HG02943 (cell line): ENCODE measurements at regions not wholly inside any gene's neighbourhood (a gene's known extent, or its start where the extent isn't known, plus 50 kb on each side); places are given as distances from the start of the nearest gene placed in this dataset.

Experiments
- ATAC-seq: cut with Tn5 transposase; IDR thresholded peaks from one replicate; pipeline ENCODE4 v1.9.1; 2021; ENCODE audit warnings: mild to moderate bottlenecking, low read depth, moderate library complexity; ENCODE audit not compliant: unreplicated experiment

DNA sequence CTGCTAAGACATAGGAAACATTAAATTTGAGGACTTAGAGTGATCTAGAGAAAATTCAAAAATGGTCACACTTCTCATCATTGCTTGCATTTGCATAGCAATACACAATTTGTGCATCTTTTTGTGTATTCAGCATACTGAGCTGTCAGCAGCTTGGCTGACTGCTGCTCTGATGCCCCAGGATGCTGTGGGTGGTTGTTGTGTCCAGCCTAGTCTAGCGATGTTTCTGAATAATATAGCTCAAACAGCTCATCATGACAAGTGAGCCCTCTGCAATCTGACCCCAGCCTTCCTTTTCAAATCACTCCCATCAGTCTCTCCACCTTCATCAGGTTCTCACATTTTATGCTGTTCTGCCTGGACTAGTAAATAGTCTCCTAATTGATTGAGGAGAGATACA lies 483.7 kb upstream of the SPHKAP start:
- no peak for ATAC-seq

DNA sequence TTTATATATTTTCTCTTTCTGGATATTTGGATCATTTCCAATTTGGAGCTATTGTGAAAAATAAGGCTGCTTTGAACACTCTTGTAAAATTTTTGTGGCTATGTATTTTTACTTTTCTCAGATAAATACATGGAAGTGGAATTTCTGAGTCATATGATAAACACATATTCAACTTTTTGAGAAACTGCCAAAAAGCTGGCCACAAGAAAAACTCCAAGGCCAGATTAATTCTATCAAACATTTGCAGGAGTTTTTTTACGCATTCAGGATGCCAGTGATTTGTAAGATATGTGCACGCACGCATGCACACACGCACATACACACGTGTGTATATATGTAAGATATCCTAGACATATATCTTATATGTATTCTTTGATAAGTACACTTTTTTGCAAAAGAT lies 477.5 kb upstream of the SPHKAP start:
- no peak for ATAC-seq

DNA sequence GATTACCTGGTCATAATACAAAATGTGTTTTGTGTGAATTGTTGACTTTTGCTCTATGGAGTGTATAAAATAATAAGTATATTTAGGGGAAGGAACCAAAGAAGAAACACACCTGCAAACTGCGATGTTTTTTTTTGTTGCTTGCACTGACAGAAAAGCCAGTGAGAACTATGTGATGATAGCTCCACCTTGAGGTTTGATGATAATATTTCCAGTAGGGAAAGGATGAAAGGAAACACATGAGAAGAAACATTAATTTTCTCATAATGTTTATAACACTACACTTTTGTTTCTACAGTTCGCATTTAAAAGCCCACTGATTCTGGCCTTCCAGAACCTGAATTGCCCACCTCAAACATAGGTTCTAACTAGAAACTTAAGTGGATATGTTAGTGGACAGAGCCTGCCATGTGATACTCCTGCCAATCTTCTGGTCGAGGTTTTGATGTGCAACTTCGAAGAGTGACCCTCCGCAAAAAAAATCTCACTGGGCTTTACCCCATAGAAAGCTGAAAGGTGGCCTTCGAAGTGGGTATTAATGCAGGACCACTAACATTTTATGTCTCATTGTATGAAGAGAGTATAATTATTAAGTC lies 476.4 kb upstream of the SPHKAP start:
- ATAC-seq, result no peak

DNA sequence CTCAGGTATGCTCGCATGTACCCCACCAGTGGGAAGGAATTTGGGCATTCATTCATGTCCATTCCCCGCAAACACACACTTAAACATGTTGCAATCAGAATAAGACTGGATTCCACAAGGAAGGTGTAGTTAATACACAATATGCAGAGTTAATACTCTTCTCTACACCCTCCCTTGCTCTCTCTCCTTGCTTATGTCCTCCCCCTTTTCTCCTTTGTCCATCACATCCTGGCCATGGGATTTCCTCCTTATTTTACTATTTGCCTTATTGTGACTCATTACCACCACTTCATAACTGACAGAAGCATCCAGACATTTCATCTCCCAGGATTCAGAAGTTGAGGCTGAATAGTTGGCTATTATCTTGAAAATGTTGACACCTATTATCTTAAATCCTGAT lies 473.8 kb upstream of the SPHKAP start:
- ATAC-seq, result no peak

DNA sequence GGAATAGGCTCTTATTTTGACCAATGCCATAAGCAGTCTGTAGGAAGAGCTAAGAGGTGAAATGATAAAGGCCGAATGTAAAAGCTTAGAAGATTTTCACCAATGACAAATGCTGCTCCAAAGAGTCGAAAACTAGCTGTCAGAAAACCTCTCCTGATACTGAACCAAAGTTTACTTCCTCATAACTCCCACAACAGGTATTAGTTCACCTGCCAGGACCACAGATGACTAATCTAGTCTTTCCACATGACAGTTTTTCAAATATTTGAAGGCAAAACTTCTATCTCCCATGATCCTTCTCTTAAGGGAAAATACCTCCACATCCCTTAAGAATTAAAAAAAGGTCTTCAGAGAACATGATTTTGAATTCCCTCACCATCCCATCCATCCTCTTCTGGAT lies 473.2 kb upstream of the SPHKAP start:
- ATAC-seq, result no peak

DNA sequence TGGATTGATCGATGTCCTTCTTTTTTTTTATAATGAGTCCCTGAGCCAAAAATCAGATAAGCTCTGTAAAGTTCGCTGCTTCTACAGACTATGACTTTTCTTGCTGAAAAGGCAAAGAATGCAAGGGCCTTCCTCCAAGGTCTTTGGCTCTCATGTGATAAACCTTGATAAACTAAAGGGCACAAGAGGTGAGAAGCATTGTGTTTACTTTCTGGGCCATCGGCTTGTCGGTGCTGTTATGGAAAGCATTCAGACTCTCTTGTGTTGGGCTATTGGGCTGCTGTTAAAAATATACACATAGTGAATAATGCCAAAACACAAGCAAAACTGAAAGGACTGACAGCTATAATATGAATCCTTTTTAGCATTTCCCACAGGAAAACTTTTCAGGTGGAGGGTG lies 472.4 kb upstream of the SPHKAP start:
- ATAC-seq, result no peak

DNA sequence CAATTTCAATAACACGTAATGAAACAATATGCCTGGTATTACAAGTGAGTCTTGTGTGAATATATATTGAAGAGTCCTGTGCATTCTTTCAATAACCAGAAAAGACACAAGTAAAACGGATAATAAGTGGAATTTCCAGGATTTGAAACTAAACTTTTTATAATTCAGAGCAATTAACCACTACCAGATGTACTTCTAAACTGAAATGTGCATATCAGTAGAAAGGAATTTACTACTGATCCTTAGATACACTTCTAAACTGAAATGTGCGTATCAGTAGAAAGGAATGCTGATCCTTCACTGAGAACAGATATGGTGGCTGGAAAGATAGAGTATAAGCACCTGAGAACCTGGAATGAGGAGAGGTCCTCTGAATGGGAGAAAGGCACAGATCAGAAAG lies 470.9 kb upstream of the SPHKAP start:
- no peak for ATAC-seq

DNA sequence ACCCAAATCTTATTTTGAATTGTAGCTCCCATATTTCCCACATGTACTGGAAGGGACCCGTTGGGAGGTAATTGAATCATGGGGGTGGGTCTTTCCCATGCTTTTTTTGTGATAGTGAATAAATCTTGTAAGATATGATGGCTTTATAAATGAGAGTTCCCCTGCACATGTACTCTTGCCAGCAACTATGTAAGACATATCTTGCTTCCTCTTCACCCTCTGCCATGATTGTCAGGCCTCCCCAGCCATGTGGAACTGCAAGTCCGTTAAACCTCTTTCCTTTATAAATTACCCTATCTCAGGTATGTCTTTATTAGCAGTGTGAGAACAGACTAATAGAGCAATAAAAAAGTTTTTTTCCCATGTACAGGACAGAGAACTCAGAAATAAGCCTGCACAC lies 468.4 kb upstream of the SPHKAP start:
- ATAC-seq, result no peak

DNA sequence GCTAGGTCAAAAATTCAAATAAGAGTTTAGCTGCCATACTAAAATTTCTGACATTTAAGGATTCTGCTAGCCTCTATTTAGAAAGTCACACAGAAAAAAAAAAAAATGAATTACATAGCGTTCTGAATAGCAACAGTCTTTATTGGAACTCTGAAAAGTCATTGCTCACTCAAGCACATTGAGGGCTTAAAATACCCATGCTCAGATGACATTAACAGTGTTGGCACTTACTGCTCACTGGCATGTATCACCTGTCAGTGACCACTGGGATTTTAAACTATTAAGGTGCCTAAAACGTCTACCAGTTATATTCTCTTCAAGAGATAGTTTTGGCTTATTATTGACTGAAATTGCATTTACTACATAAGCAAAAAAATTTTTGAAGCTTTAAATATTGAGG lies 468.0 kb upstream of the SPHKAP start:
- no peak for ATAC-seq

DNA sequence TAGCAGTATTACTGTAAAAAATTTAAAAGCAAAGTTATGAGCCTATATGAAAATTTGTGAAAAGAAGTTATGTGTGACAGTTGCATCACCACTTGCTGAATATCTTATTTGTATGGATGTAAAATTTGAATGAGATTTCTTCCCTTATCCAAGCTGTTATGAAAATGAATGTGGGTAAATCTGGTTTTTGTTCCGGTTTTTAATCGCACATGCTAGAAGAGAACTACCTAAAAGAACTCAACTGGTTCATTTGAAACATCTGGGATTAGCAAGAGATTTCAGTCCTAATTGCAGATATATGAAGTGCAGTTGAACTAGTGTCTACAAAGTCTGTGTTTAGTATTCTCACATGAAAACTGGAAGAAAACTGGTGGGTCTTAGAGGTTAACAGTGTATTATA lies 467.1 kb upstream of the SPHKAP start:
- no peak for ATAC-seq

DNA sequence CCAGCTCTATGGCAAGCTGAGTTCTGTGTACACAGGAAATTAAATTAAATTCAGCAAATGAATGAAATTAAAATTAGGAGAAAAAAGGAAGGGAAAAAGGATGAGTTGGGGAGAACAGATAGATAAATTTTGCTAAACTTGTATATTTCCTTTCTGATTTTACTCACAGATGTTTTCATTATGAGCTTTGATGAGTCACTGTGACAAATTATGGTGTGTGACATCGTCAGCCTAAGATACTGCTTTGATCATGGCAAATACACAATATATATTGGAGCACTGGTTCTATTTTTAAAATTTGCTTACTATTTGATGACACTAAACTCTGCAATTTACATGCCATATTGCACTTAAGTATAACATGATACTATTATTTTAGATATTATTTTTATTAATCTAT lies 464.6 kb upstream of the SPHKAP start:
- ATAC-seq, result no peak

DNA sequence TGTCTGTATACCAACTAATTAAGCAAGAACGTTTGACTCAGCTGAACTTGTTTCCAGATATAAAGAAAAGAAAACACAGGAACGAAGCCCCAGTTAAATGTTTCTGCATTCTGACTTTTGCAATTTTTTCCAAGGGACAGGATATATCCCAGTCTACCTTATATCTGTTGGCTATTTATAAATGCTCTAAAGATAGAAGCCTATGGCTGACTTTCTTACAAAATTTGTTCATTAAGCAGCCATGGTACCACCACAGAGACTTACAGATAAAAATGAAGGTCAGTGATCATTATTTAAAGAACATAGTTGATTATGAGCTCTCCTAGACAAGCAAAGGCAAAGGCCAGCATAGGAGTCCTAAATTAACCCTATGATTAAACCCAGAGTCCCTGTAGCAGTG lies 462.7 kb upstream of the SPHKAP start:
- no peak for ATAC-seq

DNA sequence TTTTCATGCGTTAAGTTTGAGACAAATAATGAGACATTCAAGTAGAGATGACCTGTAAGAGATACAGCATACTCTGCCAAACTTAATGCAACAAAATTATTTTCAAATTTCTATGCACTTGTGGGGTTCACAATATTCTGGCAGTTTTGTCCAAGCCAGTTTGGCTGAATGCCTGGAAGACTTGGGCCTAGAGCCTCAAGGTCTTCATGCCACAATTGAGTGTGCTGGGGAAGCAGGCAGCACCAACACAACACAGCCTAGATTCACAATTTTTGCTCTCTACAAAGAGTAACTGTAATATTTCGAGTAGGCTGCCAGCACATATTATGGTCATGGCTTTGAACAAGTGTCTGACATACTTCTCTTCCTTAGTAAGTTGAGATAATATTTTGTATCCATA lies 461.4 kb upstream of the SPHKAP start:
- no peak for ATAC-seq

DNA sequence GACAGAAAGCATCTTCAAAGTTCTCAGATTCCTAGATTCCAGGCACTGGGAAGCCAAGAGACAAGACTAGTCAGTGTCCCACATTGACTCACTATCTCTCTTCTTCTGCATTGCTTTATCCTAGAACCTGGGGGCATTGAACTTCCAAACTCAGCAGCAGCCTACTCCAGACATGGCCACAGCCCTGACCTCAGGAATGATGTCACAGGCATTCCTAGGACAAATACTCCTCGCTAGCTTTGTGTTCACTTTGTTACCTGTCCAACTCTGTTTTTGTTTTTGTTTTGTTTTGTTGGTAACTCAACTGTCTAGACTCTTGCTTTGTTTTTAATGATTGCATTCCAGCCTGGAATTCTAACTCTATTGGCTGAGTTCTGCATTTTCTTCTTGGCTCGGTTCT lies 449.3 kb upstream of the SPHKAP start:
- ATAC-seq, result no peak

DNA sequence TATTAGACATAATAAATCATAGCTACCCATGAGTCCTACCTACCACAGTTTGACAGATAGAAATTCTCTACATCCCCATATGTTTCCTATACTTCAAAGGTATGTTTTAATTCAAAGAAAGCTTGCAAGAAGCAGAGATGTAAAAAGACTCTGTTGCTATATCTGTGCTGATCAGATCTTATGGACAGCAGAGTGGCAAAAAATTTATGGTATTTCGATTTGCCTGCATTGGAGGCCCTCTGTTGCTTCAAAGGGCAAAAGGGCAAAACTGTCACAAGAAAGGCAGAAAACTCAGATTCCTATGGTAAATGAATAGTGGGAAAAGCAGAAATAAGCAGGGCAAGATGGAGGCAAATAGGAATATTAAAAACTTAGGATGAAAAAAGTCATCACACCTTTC lies 447.8 kb upstream of the SPHKAP start:
- ATAC-seq, result no peak

DNA sequence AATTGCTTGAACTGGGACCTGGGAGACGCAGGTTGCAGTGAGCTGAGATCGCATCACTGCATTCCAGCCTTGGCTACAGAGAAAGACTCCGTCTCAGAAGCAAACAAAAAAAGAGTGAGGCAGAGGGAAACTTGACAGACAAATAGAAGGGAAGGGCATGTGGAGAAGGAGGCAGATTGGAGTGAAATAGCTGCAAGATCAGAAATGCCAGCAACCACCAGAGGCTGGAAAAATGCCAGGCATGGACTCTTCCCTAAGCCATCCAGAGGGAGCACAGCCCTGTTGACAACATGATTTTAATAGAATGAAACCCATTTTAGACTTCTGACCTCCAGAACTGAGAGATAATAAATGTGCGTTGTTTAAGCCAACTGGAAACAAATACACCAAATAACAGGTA lies 447.2 kb upstream of the SPHKAP start:
- no peak for ATAC-seq

DNA sequence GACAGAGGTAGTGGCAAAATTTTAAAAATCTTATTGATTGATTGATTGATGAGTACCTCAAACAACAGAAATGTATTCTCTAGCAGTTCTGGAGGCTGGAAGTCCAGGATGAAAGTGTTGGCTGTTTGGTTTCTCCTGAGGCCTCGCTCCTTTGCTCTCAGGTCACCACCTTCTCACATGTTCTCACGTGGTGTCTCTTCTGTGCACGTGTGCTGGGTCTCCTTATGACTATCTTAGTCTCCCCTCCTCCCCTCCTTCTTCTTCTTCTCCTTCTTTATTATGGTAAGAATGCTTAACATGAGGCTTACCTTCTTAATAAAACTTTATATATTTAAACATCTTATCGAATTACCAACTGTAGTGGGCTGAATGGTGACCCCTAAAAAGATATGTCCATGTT lies 446.0 kb upstream of the SPHKAP start:
- no peak for ATAC-seq

DNA sequence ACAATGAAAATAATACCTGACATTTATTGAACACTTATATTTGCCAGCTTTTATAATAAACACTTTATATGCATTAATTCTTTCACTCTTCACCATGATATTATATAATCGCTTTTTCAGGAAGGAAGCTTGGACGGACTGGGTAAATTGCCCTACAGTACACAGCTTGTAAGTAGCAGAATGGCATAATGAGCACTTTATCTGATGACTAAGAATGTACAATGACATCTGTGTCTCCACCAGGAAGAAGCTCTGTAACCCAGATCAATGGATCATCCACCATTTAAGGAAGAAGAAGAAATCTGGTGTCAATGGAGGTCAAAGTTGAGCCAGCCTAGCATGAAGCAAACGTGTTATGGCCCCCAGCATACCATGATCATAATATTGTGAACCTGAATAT lies 444.0 kb upstream of the SPHKAP start:
- ATAC-seq, result no peak

DNA sequence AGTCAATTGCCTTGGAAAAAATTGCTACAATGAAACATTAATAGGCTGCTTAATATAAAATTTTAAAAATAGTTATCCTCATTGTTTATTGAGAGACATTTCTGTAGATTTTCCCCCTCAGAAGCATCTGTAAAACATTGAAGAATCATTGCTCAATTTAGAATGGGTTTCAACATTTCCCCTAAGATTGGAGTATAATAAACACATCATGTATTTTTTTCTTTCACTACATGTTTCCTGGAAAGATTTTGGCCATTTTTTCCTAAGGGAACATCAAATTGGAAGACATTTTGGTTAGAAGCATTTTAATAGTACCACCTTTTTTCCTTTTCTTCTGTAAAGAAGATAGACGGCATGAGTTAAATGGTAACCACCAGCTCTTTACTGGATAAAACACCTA lies 443.2 kb upstream of the SPHKAP start:
- ATAC-seq, result no peak

DNA sequence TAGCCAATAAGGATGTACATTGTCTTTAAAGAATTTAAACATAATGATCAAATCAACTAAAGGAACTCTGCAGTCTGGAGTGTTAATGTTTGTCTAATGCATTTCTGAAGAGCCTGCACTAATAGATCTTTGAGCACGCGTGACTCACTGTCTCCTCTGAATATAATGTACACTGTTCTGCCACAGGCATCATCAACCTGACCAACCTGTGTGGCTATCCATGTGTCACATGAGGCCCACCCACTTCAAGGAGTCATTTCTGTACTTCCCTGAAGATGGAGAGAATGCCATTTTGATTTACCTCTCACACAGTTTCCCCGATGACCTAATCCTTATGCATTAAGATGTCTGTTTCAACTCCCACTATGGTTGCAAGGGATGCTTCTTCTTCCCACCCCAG lies 434.0 kb upstream of the SPHKAP start:
- ATAC-seq, result no peak

DNA sequence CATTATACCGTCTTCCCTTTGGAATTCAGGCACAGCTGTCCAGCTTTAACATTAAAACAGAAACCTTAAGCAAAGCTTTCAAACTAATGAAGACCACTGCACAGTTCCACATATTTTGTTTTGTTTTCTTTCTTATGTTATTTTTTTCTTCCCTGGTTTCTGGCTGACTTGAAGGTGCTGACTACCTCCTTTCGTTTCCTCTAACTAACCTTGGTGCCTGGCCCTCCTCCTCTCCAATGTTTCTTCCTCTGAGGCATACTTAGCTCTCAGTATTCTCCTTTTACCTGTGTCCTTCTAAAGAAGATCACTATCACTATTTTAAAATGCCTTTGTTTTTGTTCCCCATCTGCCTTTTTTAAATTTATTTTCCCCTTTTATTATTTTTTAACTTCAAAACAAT lies 433.3 kb upstream of the SPHKAP start:
- no peak for ATAC-seq

DNA sequence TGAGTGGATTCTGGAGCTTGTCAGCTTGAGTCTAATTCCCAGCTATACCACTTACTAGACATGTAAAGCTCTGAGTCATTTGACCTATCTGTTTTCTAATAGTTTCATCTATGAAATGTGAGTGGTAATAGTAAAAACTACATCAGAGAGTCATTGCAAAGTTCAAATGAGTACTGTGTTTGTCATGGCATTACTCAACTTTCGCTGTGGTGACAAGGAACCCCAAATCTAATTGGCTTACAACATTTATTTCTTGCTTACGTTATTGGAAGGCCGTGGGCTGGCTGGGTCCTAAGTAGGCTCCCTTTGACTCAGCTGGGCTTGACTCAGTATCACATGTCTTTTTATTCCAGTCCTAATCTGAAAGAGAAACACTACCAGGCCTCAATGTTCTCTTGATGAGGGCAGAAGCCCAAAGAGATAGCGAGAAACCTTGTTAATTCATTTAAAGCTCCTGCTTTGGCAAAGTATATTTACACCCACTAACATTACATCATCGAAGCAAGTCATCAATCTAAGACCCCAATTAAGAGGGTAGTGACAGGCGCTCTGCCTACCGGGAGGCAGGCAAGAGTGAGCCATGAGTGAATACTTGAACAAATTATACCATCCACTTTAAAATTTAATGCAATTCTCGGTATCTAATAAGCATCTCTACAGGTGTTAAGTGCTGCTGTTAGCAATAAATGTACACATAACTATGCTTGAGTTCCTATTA lies 431.8 kb upstream of the SPHKAP start:
- no peak for ATAC-seq

DNA sequence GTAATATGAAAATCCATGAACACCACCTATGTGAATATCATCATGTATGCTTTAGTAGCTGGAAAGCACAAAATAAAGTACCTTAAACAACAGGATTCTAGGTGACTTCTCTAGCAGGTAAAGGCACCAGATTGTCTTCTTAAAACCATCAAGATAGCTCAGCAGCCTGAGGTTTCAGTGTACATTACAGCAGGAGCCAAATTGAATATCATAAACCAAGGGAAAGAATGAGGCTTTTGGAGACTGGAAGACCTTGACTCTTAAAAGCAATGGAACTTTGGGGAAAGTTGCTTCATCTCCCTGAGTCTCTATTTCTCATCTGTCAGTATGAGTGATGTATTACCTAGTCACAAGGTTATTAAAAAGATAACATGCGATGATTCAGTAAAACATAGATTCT lies 429.7 kb upstream of the SPHKAP start:
- no peak for ATAC-seq
